HCT116 (cell line): ENCODE measurements at regions not wholly inside any gene's neighbourhood (a gene's known extent, or its start where the extent isn't known, plus 50 kb on each side); places are given as distances from the start of the nearest gene placed in this dataset.

Source experiments
- ATAC-seq: fragments of 200-7000 bp; cut with Tn5 transposase; 2 replicates; pipeline ENCODE4 v1.9.1; 2020; ENCODE audit warnings: mild to moderate bottlenecking, moderate library complexity
- BruUV-seq: library from RNA; stranded (reverse); fragments of 400-500 nt; replicated peaks from 2 replicates; lab custom pipeline; 2021; lab: Mats Ljungman, UMichigan
- CTCF ChIA-PET: fragments of 300-600 bp; sonication (Branson Sonifier 250); formaldehyde crosslinking; loops from one replicate; lab custom pipeline; 2021; ENCODE audit warnings: antibody characterized with exemption; lab: Charles Lee
- POLR2A ChIA-PET: fragments of 300-600, 350-600 bp; sonication (Branson Sonifier 250); formaldehyde crosslinking; loops from one replicate; lab custom pipeline; 2021; ENCODE audit warnings: antibody characterized with exemption; lab: Charles Lee
- RAD21 ChIA-PET, 2 experiments: fragments of 300-600 bp; sonication (Branson Sonifier 250); formaldehyde crosslinking; loops; one replicate each; lab custom pipeline; 2023; ENCODE audit warnings: low total read pairs in 2 of 2; ENCODE audit not compliant: uncharacterized antibody in 2 of 2, unreplicated experiment in 2 of 2, low non-redundant PET in 1 of 2; lab: Charles Lee
- DNase-seq: peaks from one replicate; pipeline ENCODE4 v3.0.0-alpha.2; 2010; ENCODE audit warnings: low read depth, low spot score
- H2AFZ ChIP-seq: fragments of 200-600 bp; shearing (Covaris generic), sonication (generic); 2 replicates; pipeline ENCODE4 v1.6.1; 2017; ENCODE audit warnings: low read depth, mixed run types, mixed read lengths, antibody characterized with exemption, low read length; ENCODE audit not compliant: poor library complexity, severe bottlenecking
- H3K27ac ChIP-seq: 2 replicates; pipeline ENCODE4 v1.5.1; 2012; ENCODE audit warnings: low read depth, low read length
- H3K27me3 ChIP-seq: fragments of 200-600 bp; sonication (generic); 2 replicates; pipeline ENCODE4 v1.6.1; 2016; ENCODE audit warnings: mixed run types, low read length, mixed read lengths; ENCODE audit not compliant: insufficient read depth
- H3K36me3 ChIP-seq, 2 experiments: fragments of 200-500 bp in 1 of 2; fragments of 200-600 bp in 1 of 2; sonication (Bioruptor generic) in 1 of 2; sonication (generic) in 1 of 2; 2 replicates each; pipeline versions ENCODE4 v1.5.1 to v1.6.1; 2014 to 2016; ENCODE audit warnings: low read length in 2 of 2, inconsistent platforms in 1 of 2, mixed read lengths in 1 of 2, mixed run types in 1 of 2; ENCODE audit not compliant: insufficient read depth in 2 of 2, control insufficient read depth in 1 of 2
- H3K4me1 ChIP-seq, 2 experiments: fragments of 200-600 bp in 1 of 2; sonication (generic) in 1 of 2; 2 replicates each; pipeline versions ENCODE4 v1.5.1 to v1.6.1; 2012 to 2017; ENCODE audit warnings: low read length in 2 of 2, inconsistent platforms in 1 of 2, mild to moderate bottlenecking in 1 of 2, mixed read lengths in 1 of 2, mixed run types in 1 of 2, moderate library complexity in 1 of 2; ENCODE audit not compliant: insufficient read depth in 2 of 2, control insufficient read depth in 1 of 2
- H3K4me2 ChIP-seq: fragments of 200-600 bp; sonication (generic); 2 replicates; pipeline ENCODE4 v1.6.1; 2017; ENCODE audit warnings: mixed run types, low read length, mixed read lengths
- H3K4me3 ChIP-seq, 2 experiments: fragments of 200-600 bp in 1 of 2; sonication (generic) in 1 of 2; replicated peaks in 1 of 2; 2 replicates each; pipeline ENCODE4 v1.5.1; 2011 to 2016; ENCODE audit warnings: low read length in 2 of 2, control low read depth in 1 of 2, low read depth in 1 of 2, mild to moderate bottlenecking in 1 of 2, mixed read lengths in 1 of 2, mixed run types in 1 of 2
- H3K79me2 ChIP-seq: fragments of 200-600 bp; sonication (generic); 2 replicates; pipeline ENCODE4 v1.6.1; 2017; ENCODE audit warnings: mild to moderate bottlenecking, mixed run types, low read length, moderate library complexity, mixed read lengths; ENCODE audit not compliant: insufficient read depth
- H3K9ac ChIP-seq: fragments of 200-600 bp; sonication (generic); 2 replicates; pipeline ENCODE4 v1.6.1; 2016; ENCODE audit warnings: low read length, mixed read lengths
- H3K9me2 ChIP-seq: fragments of 200-600 bp; sonication (generic), shearing (Covaris generic); 2 replicates; pipeline ENCODE4 v1.6.1; 2017; ENCODE audit warnings: mixed run types, mild to moderate bottlenecking, moderate library complexity; ENCODE audit not compliant: insufficient read depth
- H3K9me3 ChIP-seq, 2 experiments: fragments of 200-500 bp in 1 of 2; fragments of 200-600 bp in 1 of 2; sonication (Bioruptor generic) in 1 of 2; sonication (generic) in 1 of 2; 2 replicates each; pipeline ENCODE4 v1.6.1; 2014 to 2017; ENCODE audit warnings: low read length in 2 of 2, mixed read lengths in 2 of 2, inconsistent platforms in 1 of 2, low read depth in 1 of 2, mild to moderate bottlenecking in 1 of 2, mixed run types in 1 of 2, moderate library complexity in 1 of 2; ENCODE audit not compliant: control insufficient read depth in 1 of 2, insufficient read depth in 1 of 2
- H4K20me1 ChIP-seq: fragments of 200-600 bp; sonication (generic), shearing (Covaris generic); 2 replicates; pipeline ENCODE4 v1.6.1; 2017; ENCODE audit warnings: mixed run types, mild to moderate bottlenecking, moderate library complexity; ENCODE audit not compliant: insufficient read depth
- CBX3 ChIP-seq: IDR thresholded peaks from 2 replicates; pipeline ENCODE4 v1.6.1; 2012; ENCODE audit warnings: low read depth
- EGR1 ChIP-seq: IDR thresholded peaks from 2 replicates; pipeline ENCODE4 v1.6.1; 2012; ENCODE audit warnings: low read depth
- EZH2 ChIP-seq: fragments of 200-600 bp; sonication (generic); IDR thresholded peaks from 2 replicates; pipeline ENCODE4 v1.6.1; 2017; ENCODE audit warnings: antibody characterized with exemption, mixed run types
- EZH2phosphoT487 ChIP-seq: fragments of 200-600 bp; IDR thresholded peaks from 2 replicates; pipeline ENCODE4 v1.6.1; 2018; ENCODE audit warnings: antibody characterized with exemption, borderline replicate concordance
- FOSL1 ChIP-seq: IDR thresholded peaks from 2 replicates; pipeline ENCODE4 v1.6.1; 2012; ENCODE audit warnings: low read depth
- JUND ChIP-seq: IDR thresholded peaks from 2 replicates; pipeline ENCODE4 v1.6.1; 2012
- POLR2A ChIP-seq: IDR thresholded peaks from 2 replicates; pipeline ENCODE4 v1.7.0; 2011; ENCODE audit warnings: borderline replicate concordance; ENCODE audit not compliant: insufficient read depth, insufficient read length; ENCODE audit errors: extremely low read depth
- POLR2AphosphoS5 ChIP-seq: IDR thresholded peaks from 2 replicates; pipeline ENCODE4 v1.6.1; 2011; ENCODE audit warnings: mild to moderate bottlenecking, low read depth, low read length, moderate library complexity
- RAD21 ChIP-seq: IDR thresholded peaks from 2 replicates; pipeline ENCODE4 v1.6.1; 2012; ENCODE audit warnings: low read depth, mild to moderate bottlenecking
- SIN3A ChIP-seq: IDR thresholded peaks from 2 replicates; pipeline ENCODE4 v1.6.1; 2012; ENCODE audit warnings: low read depth
- SP1 ChIP-seq: IDR thresholded peaks from 2 replicates; pipeline ENCODE4 v1.6.1; 2012; ENCODE audit warnings: low read depth
- TCF7L2 ChIP-seq: IDR thresholded peaks from 2 replicates; pipeline ENCODE4 v1.7.0; 2011; ENCODE audit warnings: borderline replicate concordance, inconsistent platforms; ENCODE audit not compliant: insufficient read depth, insufficient read length; ENCODE audit errors: extremely low read depth
- ZFX ChIP-seq: fragments of 450-650 bp; IDR thresholded peaks from 2 replicates; pipeline ENCODE4 v1.6.1; 2017
- ZNF274 ChIP-seq: fragments of 200-500 bp; sonication (Bioruptor generic); IDR thresholded peaks from 2 replicates; pipeline ENCODE4 v1.6.1; 2014; ENCODE audit warnings: mild to moderate bottlenecking, low read depth, low read length, inconsistent platforms
- intact Hi-C: fragments of 100-400 bp; cut with micrococcal nuclease; formaldehyde crosslinking; loops from 2 replicates; pipeline ENCODE4 v1.10.0; 2022
- TF ChIP-seq, protein P1 (sequence below): IDR thresholded peaks from 2 replicates; pipeline ENCODE4 v1.6.1; 2012
- TF ChIP-seq, protein P2 (sequence below): IDR thresholded peaks from 2 replicates; pipeline ENCODE4 v1.6.1; 2012
- TF ChIP-seq, protein P3 (sequence below), 3 experiments: fragments of 200-600 bp in 1 of 3; sonication (generic) in 1 of 3; IDR thresholded peaks in 2 of 3; conservative IDR thresholded peaks in 1 of 3; 2 replicates each; pipeline ENCODE4 v1.5.1; 2012 to 2017; ENCODE audit warnings: low read depth in 2 of 3, low read length in 2 of 3, antibody characterized with exemption in 1 of 3, borderline replicate concordance in 1 of 3, control low read depth in 1 of 3, mild to moderate bottlenecking in 1 of 3, mixed read lengths in 1 of 3, mixed run types in 1 of 3, moderate library complexity in 1 of 3; ENCODE audit not compliant: insufficient read depth in 1 of 3
- TF ChIP-seq, protein P4 (sequence below): IDR thresholded peaks from 2 replicates; pipeline ENCODE4 v1.6.1; 2011; ENCODE audit warnings: mild to moderate bottlenecking, low read length, moderate library complexity; ENCODE audit not compliant: insufficient replicate concordance; ENCODE audit errors: extremely low read depth

DNA sequence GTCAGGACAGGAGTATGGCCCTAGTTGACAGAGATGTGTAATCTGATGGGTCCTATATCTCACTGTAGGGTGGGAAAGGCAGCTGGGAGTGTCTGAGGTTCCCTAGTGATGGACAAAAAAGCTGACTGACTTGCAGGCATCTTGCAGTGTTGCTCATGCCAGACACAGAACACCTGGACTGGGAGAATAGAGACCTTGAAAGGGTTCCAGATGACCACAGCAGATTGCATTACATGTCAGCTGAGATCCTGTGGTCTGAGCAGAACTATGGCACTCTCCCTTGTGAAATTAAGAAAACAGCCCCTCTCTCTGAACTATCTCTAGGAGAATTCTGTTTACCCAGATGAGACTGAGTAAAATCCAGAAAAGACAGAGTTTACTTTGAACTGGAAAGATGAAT is 212.6 kb upstream of the MAN1A1 start:
- RAD21 ChIA-PET: no interaction called here

More for the DNA sequence above, 212.6 kb upstream of the MAN1A1 start:
- TF ChIP-seq POLR2AphosphoS5 (no peak), RAD21 (no peak), ZFX (no peak), EZH2phosphoT487 (no peak), JUND (no peak), EZH2 (no peak), CBX3 (no peak), FOSL1 (no peak), POLR2A (no peak), EGR1 (no peak), ZNF274 (no peak), SP1 (no peak), SIN3A (no peak), TCF7L2 (no peak)
- TF ChIP-seq, protein P1, sequence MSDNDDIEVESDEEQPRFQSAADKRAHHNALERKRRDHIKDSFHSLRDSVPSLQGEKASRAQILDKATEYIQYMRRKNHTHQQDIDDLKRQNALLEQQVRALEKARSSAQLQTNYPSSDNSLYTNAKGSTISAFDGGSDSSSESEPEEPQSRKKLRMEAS: no peak
- TF ChIP-seq, protein P2, sequence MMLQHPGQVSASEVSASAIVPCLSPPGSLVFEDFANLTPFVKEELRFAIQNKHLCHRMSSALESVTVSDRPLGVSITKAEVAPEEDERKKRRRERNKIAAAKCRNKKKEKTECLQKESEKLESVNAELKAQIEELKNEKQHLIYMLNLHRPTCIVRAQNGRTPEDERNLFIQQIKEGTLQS: no peak
- TF ChIP-seq, protein P3, sequence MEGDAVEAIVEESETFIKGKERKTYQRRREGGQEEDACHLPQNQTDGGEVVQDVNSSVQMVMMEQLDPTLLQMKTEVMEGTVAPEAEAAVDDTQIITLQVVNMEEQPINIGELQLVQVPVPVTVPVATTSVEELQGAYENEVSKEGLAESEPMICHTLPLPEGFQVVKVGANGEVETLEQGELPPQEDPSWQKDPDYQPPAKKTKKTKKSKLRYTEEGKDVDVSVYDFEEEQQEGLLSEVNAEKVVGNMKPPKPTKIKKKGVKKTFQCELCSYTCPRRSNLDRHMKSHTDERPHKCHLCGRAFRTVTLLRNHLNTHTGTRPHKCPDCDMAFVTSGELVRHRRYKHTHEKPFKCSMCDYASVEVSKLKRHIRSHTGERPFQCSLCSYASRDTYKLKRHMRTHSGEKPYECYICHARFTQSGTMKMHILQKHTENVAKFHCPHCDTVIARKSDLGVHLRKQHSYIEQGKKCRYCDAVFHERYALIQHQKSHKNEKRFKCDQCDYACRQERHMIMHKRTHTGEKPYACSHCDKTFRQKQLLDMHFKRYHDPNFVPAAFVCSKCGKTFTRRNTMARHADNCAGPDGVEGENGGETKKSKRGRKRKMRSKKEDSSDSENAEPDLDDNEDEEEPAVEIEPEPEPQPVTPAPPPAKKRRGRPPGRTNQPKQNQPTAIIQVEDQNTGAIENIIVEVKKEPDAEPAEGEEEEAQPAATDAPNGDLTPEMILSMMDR (IDR thresholded peaks at IDR 0.05 in 2 of 3, conservative IDR thresholded peaks at IDR 0.05 in 1 of 3; ENCODE audit: borderline replicate concordance in 1 of 3, insufficient read depth in 1 of 3, low read depth in 2 of 3, low read length in 2 of 3): no peak
- TF ChIP-seq, protein P4, sequence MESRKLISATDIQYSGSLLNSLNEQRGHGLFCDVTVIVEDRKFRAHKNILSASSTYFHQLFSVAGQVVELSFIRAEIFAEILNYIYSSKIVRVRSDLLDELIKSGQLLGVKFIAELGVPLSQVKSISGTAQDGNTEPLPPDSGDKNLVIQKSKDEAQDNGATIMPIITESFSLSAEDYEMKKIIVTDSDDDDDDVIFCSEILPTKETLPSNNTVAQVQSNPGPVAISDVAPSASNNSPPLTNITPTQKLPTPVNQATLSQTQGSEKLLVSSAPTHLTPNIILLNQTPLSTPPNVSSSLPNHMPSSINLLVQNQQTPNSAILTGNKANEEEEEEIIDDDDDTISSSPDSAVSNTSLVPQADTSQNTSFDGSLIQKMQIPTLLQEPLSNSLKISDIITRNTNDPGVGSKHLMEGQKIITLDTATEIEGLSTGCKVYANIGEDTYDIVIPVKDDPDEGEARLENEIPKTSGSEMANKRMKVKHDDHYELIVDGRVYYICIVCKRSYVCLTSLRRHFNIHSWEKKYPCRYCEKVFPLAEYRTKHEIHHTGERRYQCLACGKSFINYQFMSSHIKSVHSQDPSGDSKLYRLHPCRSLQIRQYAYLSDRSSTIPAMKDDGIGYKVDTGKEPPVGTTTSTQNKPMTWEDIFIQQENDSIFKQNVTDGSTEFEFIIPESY: no peak
- H4K20me1 ChIP-seq: no peaks in the 10 kb centered on the region
- H3K9me2 ChIP-seq: no peaks in the 10 kb centered on the region
- H3K9ac ChIP-seq: no peak overlapping the region
- H3K36me3 ChIP-seq: no peaks in the 10 kb centered on the region
- no peak overlapping the region for H2AFZ ChIP-seq
- BruUV-seq: no TSS peak
- ATAC-seq (no peak), DNase-seq (no peak)
- CTCF ChIA-PET: no interaction called here
- no peaks in the 10 kb centered on the region for H3K27me3 ChIP-seq
- POLR2A ChIA-PET: no interaction called here
- H3K27ac ChIP-seq: no peak overlapping the region
- H3K79me2 ChIP-seq: no peaks in the 10 kb centered on the region
- H3K9me3 ChIP-seq: no peaks in the 10 kb centered on the region
- no peak overlapping the region for H3K4me3 ChIP-seq
- no peaks in the 10 kb centered on the region for H3K4me1 ChIP-seq
- no peak overlapping the region for H3K4me2 ChIP-seq
- intact Hi-C loops: no loop called here
